NCI-H510A (cell line): ENCODE measurements at regions not wholly inside any gene's neighbourhood (a gene's known extent, or its start where the extent isn't known, plus 50 kb on each side); places are given as distances from the start of the nearest gene placed in this dataset.

ENCODE experiments used
- DNase-seq: peaks from one replicate; lab custom pipeline; 2025; lab: John Stamatoyannopoulos, UW

- no peak for DNase-seq
These were observed 343.7 kb downstream of the MID1IP1 start for GRCh38 chrX:39144956-39145355.

DNA sequence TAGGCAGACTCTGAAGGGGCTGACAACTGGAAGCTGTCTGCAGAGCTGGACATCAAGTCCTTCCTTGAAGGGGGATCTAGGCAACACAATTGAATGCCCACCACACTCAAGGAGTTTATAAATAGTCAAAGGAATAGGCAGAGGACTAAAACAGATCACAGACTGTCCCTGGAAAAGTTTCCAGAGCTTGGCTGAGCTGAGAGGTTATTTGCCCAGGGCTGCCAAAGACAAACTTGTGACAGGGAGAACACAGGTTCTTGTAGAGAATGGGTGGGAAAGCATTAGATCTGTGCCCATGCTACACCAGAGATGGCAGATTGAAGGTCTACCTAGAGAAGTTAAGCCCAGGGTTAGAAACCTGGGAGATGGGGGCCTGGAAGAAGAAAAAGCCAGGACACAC, 344.6 kb downstream of the MID1IP1 start:
- DNase-seq: no peak

GRCh38 chrX:39149761-39150160, 348.5 kb downstream of the MID1IP1 start:
- no peak for DNase-seq

- DNase-seq: no peak
These were observed 349.0 kb downstream of the MID1IP1 start for GRCh38 chrX:39150220-39150619.

DNA sequence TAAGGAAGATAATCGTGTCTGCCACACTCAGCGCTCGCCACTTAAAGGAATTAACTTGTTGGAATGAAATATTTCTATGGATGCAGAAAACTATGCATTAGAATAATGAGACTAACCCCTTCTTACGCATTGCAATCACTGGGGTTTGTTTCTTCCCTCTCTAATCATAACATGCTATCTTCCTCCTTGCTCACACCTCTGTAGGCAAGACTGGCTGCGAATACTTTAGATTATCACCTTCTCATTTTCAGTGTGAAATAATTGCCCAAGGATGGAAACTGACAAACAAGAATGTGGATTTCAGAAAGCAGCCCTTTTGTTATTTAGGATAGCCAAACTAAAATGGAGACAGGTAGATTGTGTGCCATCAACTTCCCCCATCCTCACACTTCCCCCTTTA, 349.4 kb downstream of the MID1IP1 start:
- DNase-seq: no peak

DNA sequence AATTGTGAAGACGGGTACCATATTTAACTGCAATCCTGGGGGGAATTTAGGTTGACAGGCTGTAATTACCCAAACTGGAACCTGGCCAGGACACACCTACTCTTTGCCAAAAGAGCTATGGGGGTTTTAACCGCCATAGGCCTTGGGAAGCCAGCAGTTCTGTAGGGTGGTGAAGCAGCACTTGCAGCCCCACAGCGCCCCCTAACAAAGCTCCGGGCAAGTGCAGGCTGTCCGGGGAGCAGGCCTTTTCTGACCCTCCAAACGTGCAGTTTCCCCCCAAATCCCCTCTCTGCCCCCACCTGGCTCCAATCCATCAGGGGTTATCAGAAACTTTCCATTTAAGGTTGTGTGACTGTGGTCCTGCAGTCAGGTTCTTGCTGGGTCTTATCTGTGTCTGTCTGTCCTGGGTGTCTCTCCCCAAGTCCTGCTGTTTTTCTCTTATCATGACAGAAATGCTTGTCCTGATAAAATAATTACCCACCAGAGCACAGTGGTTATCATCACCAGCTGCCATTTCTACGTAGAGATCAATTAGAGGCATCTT, 350.9 kb downstream of the MID1IP1 start:
- DNase-seq: no peak

DNA sequence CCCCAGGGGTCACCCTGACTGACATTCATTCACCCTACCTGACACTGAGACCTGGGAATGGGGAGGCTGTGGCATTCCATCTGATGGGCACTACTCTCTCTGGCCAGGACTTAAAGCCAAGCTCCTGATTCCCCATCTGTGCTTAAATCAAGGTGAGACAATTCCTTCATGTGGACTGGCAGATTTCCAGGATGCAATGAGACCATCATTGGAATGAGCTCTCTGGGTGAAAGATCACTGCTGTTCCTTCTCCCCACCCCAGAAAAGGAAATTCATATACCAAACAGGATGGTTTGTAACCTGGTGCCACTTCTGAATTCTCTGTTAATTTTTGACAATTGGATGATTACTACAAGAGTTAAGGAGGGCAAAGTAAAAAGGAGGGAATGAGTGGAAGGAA, 354.8 kb downstream of the MID1IP1 start:
- DNase-seq: no peak

- DNase-seq: no peak
These were observed 355.7 kb downstream of the MID1IP1 start for GRCh38 chrX:39157006-39157405.

DNA sequence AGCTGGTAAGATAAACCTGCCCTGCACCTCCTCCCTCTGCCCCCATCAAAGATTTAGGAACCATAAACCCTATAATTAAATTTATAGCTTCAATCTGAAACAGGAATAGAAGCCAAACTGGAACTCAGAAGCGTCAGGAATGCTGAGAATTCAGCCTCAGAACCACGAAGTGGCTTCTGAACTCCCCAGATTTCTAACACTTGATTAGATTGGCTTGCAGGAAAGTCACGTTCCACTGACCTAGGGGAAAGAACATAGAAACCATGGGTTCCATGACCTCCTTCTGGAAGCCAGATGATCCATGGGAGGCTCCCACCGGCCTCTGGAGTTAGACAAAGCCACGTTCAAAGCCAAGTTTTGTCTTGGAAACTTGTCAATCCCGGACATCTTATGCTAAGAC, 356.5 kb downstream of the MID1IP1 start:
- DNase-seq: no peak

DNA sequence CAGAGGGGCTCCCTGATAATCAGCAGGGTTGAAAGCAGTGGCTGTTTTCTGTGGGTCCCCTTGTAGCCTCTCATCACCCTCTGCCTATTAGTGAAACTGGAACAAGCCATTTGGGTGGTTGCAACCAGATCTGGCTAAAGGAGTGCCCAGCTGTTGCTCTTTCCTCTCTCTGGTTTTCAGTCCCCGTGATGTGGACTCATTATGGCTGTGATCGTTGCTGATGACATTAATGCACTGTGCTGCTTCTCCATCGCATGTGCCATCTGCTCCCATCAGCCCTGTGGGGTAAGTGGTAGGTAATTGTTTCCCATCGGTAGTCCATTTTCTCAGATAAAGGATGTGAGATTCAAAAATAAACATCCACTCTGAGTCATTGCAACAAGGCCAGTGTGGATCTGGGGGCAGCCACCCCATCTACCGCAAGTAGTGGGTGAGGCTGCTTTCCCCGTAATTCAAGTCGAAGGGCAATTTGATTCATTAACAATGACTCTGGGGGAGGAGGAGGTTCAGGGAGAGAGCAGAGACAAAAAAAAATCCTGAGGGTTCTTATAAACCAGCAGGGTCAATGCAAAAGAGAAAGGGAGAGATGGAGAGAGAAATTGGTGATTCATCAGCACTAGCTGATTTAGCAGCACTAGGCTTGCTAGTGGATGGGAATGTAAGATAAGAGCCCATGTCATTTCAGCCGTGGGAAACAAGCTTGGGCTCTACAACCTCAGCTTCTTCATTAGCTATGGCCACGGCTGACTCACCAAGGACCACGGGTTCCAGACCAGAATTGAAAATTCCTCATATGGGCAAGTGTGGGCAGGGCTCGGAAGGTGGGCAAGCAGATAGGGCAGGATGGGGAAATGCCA, 357.8 kb downstream of the MID1IP1 start:
- peak; percentile 17 for DNase-seq

DNA sequence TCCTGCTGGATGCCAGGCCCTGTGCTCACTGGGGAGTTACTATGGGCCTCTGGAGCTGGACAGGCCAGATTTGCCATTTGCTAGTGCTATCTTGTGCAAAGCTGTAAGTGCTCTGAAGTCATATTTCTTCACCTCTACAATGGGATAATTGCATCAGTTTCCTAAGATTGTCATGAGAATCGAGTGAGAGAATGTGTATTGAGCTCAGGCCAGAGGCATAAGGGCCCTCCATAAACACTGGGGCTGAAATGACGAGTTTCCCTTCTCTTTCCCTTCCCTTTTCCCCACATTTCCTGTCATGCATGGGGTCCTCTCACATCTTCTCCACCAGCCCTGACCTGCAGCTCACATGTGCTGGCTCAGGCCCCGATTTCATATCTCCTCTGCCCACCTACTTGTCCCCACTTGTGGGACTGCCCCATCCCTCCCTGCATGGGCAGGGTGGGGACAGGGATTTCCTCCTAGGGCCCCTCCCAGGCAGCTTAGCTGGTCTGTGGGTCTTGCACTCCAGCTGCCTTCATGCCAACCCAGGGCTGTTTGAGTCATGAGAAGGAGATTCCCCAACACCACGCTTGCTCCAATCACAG, 358.8 kb downstream of the MID1IP1 start:
- DNase-seq: no peak

- no peak for DNase-seq
These were observed 360.5 kb downstream of the MID1IP1 start for GRCh38 chrX:39161611-39162255.

DNA sequence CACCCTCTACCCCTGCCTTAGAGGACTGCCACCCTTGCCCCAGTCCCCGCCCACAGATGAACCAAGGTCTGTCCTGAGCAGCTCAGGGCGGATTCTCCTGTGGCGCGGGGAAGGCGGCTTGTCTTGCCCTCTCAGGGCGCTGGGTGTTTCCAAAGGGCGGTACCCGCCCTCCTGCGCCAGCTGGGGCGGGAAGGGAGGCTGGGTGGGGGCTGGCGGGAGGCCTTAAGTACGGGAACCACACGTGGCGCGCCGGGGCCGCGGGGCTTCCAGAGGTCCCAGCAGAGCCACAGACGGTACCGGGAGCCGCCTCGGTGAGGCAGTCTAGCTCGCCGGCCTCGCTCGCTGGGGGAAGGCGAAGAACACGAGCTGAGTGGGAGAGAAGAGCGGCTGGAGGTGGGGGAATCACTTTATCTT, 361.1 kb downstream of the MID1IP1 start:
- no peak for DNase-seq

GRCh38 chrX:39163581-39164126, 362.4 kb downstream of the MID1IP1 start:
- DNase-seq: no peak

DNA sequence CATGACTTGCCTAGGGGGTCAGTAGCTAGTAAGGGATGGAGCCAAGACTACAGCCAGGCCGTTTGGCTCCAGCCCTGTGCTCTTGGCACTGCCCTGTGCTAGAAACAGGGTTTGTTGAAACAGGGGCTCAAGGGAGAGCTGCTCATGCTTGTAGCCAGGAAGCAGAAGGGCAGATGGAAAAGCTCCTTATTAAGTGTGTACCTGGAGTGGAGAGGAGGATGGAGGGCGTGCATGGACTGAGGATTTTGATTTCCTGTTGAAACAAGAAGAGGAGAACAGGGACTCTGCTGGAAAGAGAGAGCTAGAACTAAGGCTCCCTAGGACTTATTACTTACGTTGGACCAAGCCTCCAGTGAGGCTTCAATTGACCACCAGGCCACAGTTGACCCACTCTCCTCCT, 363.0 kb downstream of the MID1IP1 start:
- no peak for DNase-seq

DNA sequence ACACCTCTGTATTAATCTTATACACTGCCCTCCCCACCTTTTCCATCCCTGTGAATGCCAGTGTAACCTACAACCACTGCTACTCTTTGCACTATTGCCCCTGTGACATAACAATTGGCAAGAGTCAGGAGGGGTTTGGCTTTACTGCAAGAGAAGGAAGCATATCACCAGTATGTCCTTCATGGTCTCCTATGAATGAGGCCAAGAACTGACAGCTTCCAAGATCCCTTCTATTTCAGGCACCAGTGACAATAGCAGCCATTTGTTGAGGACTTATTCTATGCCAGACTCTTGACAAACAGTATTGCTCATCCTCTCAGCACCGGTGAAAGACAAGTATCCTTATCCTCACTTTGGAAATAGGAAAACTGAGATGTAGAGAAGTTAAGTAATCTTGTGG, 363.9 kb downstream of the MID1IP1 start:
- no peak for DNase-seq

GRCh38 chrX:39165773-39166172, 364.5 kb downstream of the MID1IP1 start:
- DNase-seq: no peak

GRCh38 chrX:39167791-39168190, 366.5 kb downstream of the MID1IP1 start:
- DNase-seq: no peak

DNA sequence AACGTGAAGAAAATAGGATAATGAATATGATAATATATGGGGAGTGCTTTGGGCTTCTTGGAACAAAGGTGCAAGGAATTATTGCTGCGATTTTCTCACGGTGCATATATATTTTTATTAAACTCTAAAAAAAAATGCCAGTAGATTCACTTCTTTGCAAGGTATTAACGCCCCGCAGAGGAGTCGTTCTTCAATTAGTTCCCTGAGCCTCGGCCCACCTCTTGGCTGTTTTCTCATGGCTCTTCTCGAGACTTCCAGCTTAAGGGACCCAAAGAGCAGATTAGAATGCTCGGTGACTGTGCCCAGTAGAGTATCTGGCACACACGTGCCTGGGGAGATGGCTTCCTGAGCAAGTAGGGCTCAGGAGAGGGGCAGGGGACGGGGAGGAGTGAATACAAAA, 367.4 kb downstream of the MID1IP1 start:
- no peak for DNase-seq

GRCh38 chrX:39169976-39170375, 368.7 kb downstream of the MID1IP1 start:
- no peak for DNase-seq

- DNase-seq: no peak
These were observed 369.2 kb downstream of the MID1IP1 start for GRCh38 chrX:39170464-39170863.

DNA sequence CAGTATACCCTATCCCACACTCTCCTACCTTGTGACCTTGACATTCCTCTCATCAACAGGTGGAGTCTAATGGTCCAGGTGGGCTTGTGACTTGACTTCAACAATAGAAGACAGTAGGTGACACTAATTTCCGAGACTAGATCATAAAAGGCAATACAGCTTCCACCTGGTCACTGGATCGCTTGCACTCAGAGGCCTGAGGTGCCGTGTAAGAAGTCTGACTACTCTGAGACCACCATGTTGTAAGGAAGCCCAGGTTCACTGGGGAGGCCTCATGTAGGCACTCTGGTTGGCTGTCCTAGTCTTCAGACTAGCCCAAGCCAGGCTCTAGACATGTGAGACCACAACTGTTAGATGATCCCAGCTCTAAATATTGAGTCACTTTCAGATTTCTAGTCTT, 370.4 kb downstream of the MID1IP1 start:
- DNase-seq: no peak
